Neuronal stem cell (in vitro differentiated cells): ENCODE measurements at regions not wholly inside any gene's neighbourhood (a gene's known extent, or its start where the extent isn't known, plus 50 kb on each side); places are given as distances from the start of the nearest gene placed in this dataset.

Experiments
- DNase-seq: peaks from one replicate; pipeline ENCODE4 v3.0.0-alpha.2; 2013; ENCODE audit warnings: low spot score
- H2AFZ ChIP-seq: one replicate; pipeline ENCODE4 v1.6.1; 2013; ENCODE audit warnings: mild to moderate bottlenecking, low read length, inconsistent platforms
- H2AK5ac ChIP-seq: 2 replicates; pipeline ENCODE4 v1.6.1; 2013; ENCODE audit warnings: low read depth, mild to moderate bottlenecking, inconsistent platforms, low read length, moderate library complexity, mixed read lengths
- H2BK120ac ChIP-seq: 2 replicates; pipeline ENCODE4 v1.6.1; 2013; ENCODE audit warnings: low read depth, mild to moderate bottlenecking, inconsistent platforms, low read length, moderate library complexity, mixed read lengths
- H2BK12ac ChIP-seq: one replicate; pipeline ENCODE4 v1.6.1; 2013; ENCODE audit warnings: low read length, inconsistent platforms
- H2BK15ac ChIP-seq: 2 replicates; pipeline ENCODE4 v1.6.1; 2013; ENCODE audit warnings: mild to moderate bottlenecking, low read length, inconsistent platforms, mixed read lengths
- H2BK5ac ChIP-seq: one replicate; pipeline ENCODE4 v1.6.1; 2013; ENCODE audit warnings: inconsistent platforms, mild to moderate bottlenecking, low read length, moderate library complexity
- H3K14ac ChIP-seq: one replicate; pipeline ENCODE4 v1.6.1; 2013; ENCODE audit warnings: low read length, inconsistent platforms
- H3K18ac ChIP-seq: 2 replicates; pipeline ENCODE4 v1.6.1; 2013; ENCODE audit warnings: low read length, inconsistent platforms
- H3K23ac ChIP-seq: 2 replicates; pipeline ENCODE4 v1.6.1; 2013; ENCODE audit warnings: low read depth, mild to moderate bottlenecking, mixed read lengths, low read length, inconsistent platforms; ENCODE audit not compliant: poor library complexity
- H3K27ac ChIP-seq: replicated peaks from 3 replicates; pipeline ENCODE4 v1.5.1; 2013; ENCODE audit warnings: low read length, inconsistent platforms
- H3K27me3 ChIP-seq, 3 experiments: 2 replicates each; pipeline ENCODE4 v1.6.1; 2013; ENCODE audit warnings: low read length in 3 of 3, mild to moderate bottlenecking in 2 of 3, inconsistent platforms in 1 of 3, low read depth in 1 of 3, mixed read lengths in 1 of 3, moderate library complexity in 1 of 3; ENCODE audit not compliant: control insufficient read depth in 3 of 3, insufficient read depth in 3 of 3
- H3K36me3 ChIP-seq, 2 donors: replicated peaks in 1 of 2; 2 replicates each; pipeline ENCODE4 v1.6.1; 2013; ENCODE audit warnings: low read length in 2 of 2; ENCODE audit not compliant: control insufficient read depth in 2 of 2, insufficient read depth in 2 of 2
- H3K4ac ChIP-seq: 2 replicates; pipeline ENCODE4 v1.6.1; 2013; ENCODE audit warnings: inconsistent platforms, mild to moderate bottlenecking, low read length, moderate library complexity
- H3K4me1 ChIP-seq, 2 donors: 1 replicate in 1 of 2; 2 replicates in 1 of 2; pipeline ENCODE4 v1.6.1; 2013; ENCODE audit warnings: low read length in 2 of 2, low read depth in 1 of 2; ENCODE audit not compliant: control insufficient read depth in 2 of 2, insufficient read depth in 1 of 2
- H3K4me2 ChIP-seq: one replicate; pipeline ENCODE4 v1.6.1; 2013; ENCODE audit warnings: mild to moderate bottlenecking, low read length, inconsistent platforms; ENCODE audit not compliant: insufficient read depth, poor library complexity, severe bottlenecking
- H3K4me3 ChIP-seq, 2 donors: 2 replicates each; pipeline ENCODE4 v1.5.1; 2013; ENCODE audit warnings: low read length in 2 of 2, mild to moderate bottlenecking in 2 of 2, inconsistent platforms in 1 of 2, moderate library complexity in 1 of 2
- H3K79me1 ChIP-seq: one replicate; pipeline ENCODE4 v1.6.1; 2013; ENCODE audit warnings: low read depth, mild to moderate bottlenecking, inconsistent platforms, low read length, moderate library complexity
- H3K9ac ChIP-seq: one replicate; pipeline ENCODE4 v1.6.1; 2013; ENCODE audit warnings: mild to moderate bottlenecking, low read depth, low read length, inconsistent platforms; ENCODE audit not compliant: poor library complexity
- H3K9me3 ChIP-seq, 2 donors: replicated peaks in 1 of 2; 2 replicates each; pipeline versions ENCODE3 to v1.6.1; 2013; ENCODE audit warnings: low read length in 2 of 2, mild to moderate bottlenecking in 2 of 2, inconsistent platforms in 1 of 2, low read depth in 1 of 2, mixed read lengths in 1 of 2, moderate library complexity in 1 of 2; ENCODE audit not compliant: control insufficient read depth in 2 of 2, insufficient read depth in 1 of 2
- H4K8ac ChIP-seq: one replicate; pipeline ENCODE4 v1.6.1; 2013; ENCODE audit warnings: low read depth, mild to moderate bottlenecking, inconsistent platforms, low read length, moderate library complexity
- H4K91ac ChIP-seq: one replicate; pipeline ENCODE4 v1.6.1; 2013; ENCODE audit warnings: low read length, low read depth, mild to moderate bottlenecking, inconsistent platforms; ENCODE audit not compliant: poor library complexity
- WGBS, 2 donors: extraction: QIAGEN DNeasy Blood & Tissue Kit; methylation state at CpG; one replicate each; pipeline ENCODE4 v1.1.7; 2013; ENCODE audit warnings: missing lambda C conversion rate in 2 of 2, mixed read lengths in 1 of 2; ENCODE audit not compliant: insufficient read length in 2 of 2, insufficient replicate concordance in 1 of 2; ENCODE audit errors: extremely low coverage in 2 of 2; 5-methylcytosine and 5-hydroxymethylcytosine counted together

DNA sequence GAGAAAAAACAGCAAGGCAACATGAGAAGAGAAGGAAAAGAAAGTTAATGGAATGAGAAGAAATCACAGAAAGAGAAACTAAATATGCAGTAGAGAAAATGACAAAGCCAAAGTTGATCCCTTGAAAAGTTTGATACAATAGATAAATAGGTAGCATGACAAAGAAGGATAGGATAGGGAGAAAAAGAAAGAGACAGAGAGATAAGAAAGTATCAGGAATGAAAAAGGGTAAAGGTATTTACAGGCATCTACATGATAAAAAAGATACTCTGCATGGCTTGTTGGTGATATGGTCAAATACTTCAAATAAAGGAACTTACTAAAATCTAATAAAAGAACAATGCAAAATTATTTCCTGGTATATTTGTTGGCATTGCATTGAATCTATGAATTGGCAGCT is 185.5 kb upstream of the TECRL start:
- H3K14ac ChIP-seq, result no peak overlapping the region
- no peak overlapping the region for H2BK120ac ChIP-seq

DNA sequence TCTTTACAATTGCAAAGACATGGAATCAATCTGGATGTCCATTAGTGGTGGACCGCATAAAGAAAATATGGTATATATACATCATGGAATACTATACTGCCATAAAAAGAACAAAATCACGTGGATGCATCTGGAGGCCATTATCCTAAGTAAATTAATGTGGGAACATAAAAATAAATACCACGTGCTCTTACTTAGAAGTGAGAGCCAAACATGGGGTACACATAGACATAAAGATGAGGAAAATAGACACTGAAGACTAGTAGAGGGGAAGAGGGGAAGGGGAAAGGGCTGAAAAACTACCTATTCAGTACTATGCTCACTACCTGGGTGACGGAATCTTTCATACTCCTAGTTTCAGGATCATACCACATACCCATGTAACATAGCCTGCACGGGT is 179.3 kb upstream of the TECRL start:
- H3K9ac ChIP-seq, result no peak overlapping the region
- H3K27me3 ChIP-seq, result no peaks in the 10 kb centered on the region
- H4K8ac ChIP-seq, result no peak overlapping the region
- no peaks in the 10 kb centered on the region for H3K36me3 ChIP-seq
- H3K4me2 ChIP-seq, result no peak overlapping the region
- H2BK120ac ChIP-seq, result no peak overlapping the region
- no peak overlapping the region for H2AFZ ChIP-seq
- H3K23ac ChIP-seq, result no peak overlapping the region
- DNase-seq, result no peak
- H3K14ac ChIP-seq, result no peak overlapping the region
- no peak overlapping the region for H2AK5ac ChIP-seq
- WGBS, 2 donors, result no CpG with 5 or more reads among the region's 5 CpGs
- H3K4me3 ChIP-seq, result no peak overlapping the region
- no peak overlapping the region for H3K4ac ChIP-seq
- no peaks in the 10 kb centered on the region for H3K9me3 ChIP-seq
- H2BK12ac ChIP-seq, result no peak overlapping the region
- H2BK15ac ChIP-seq, result no peak overlapping the region
- H4K91ac ChIP-seq, result no peak overlapping the region
- H3K18ac ChIP-seq, result no peak overlapping the region
- H2BK5ac ChIP-seq, result no peak overlapping the region
- H3K4me1 ChIP-seq, result peaks cover 2 to 3% of the 10 kb centered on the region in 2 donors
- H3K27ac ChIP-seq, result no peak overlapping the region
- H3K79me1 ChIP-seq, result no peaks in the 10 kb centered on the region

More for the DNA sequence above, 185.5 kb upstream of the TECRL start:
- H3K36me3 ChIP-seq, result no peaks in the 10 kb centered on the region
- DNase-seq, result no peak
- no peaks in the 10 kb centered on the region for H3K79me1 ChIP-seq
- no peak overlapping the region for H3K18ac ChIP-seq
- no peaks in the 10 kb centered on the region for H3K9me3 ChIP-seq
- no peak overlapping the region for H3K4me2 ChIP-seq
- no peak overlapping the region for H3K23ac ChIP-seq
- no peak overlapping the region for H2BK12ac ChIP-seq
- no peaks in the 10 kb centered on the region for H3K4me1 ChIP-seq
- no peaks in the 10 kb centered on the region for H3K27me3 ChIP-seq
- H2AK5ac ChIP-seq, result no peak overlapping the region
- H3K4ac ChIP-seq, result no peak overlapping the region
- H4K91ac ChIP-seq, result no peak overlapping the region
- H2BK15ac ChIP-seq, result no peak overlapping the region
- H3K9ac ChIP-seq, result no peak overlapping the region
- no peak overlapping the region for H3K4me3 ChIP-seq
- H4K8ac ChIP-seq, result no peak overlapping the region
- H3K27ac ChIP-seq, result no peak overlapping the region
- no peak overlapping the region for H2BK5ac ChIP-seq
- H2AFZ ChIP-seq, result no peak overlapping the region

DNA sequence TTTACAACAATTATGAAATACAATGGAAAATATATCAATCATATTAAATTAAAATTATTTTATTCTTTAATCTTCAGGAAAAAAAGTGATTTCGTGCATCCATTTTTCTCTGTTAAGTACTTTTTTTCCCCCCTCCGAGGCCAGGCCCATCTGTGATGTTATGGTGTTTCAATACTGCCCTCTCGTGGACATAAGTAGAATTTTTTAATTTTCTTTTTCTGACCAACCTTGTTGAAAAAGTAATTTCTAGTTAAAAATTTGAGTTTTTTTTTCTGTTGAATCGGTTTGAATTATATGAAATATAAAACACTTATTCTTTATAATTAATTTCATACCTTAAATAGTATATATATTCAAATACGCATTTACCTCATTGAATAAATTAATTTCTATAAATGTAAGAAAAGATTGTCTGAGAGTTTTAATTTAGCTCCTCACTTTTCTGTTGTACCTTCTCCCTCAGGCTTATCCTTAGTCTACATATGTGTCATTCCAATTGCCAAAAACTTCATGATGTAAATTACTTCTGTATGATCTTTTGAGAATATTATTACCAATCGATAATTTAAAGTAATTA is 175.8 kb upstream of the TECRL start:
- H2BK5ac ChIP-seq, result no peak overlapping the region
- H3K14ac ChIP-seq, result no peak overlapping the region
- no peak overlapping the region for H3K4ac ChIP-seq
- H3K23ac ChIP-seq, result no peak overlapping the region
- H2BK12ac ChIP-seq, result no peak overlapping the region
- no peak overlapping the region for H4K8ac ChIP-seq
- H2BK15ac ChIP-seq, result no peak overlapping the region
- no peak overlapping the region for H4K91ac ChIP-seq
- no CpG with 5 or more reads among the region's 6 CpGs for WGBS, 2 donors
- no peak overlapping the region for H2BK120ac ChIP-seq
- H2AK5ac ChIP-seq, result no peak overlapping the region
- H2AFZ ChIP-seq, result no peak overlapping the region
- no peak overlapping the region for H3K9ac ChIP-seq
- no peak overlapping the region for H3K18ac ChIP-seq
- no peak overlapping the region for H3K4me3 ChIP-seq
- no peaks in the 10 kb centered on the region for H3K36me3 ChIP-seq
- DNase-seq, result peak; percentile 29
- no peaks in the 10 kb centered on the region for H3K9me3 ChIP-seq
- no peaks in the 10 kb centered on the region for H3K79me1 ChIP-seq
- no peak overlapping the region for H3K27ac ChIP-seq
- H3K4me1 ChIP-seq, result peaks cover 2 to 5% of the 10 kb centered on the region in 2 donors
- H3K27me3 ChIP-seq, result no peaks in the 10 kb centered on the region
- no peak overlapping the region for H3K4me2 ChIP-seq

DNA sequence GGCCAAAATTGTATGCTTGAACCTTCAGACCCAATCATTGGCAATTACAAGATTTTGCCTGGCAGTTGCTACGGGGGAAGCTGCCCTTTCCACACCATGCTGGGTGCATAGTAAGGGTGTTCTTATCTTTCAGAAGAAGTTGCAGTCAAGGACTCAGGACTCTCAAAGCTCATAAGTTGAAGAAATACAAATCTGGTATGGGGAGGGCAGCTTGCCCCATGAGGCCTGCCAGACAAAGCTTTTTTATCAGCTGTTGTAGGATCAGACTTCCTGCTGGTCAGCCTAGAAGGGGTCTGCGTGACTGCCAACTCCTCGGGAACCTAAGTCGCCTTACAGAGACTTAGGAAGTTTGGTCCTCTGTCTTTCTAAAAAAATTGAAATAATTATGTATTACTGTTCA is 174.9 kb upstream of the TECRL start:
- WGBS, 2 donors, result no CpG with 5 or more reads among the region's 4 CpGs
- DNase-seq, result no peak
- no peak overlapping the region for H4K91ac ChIP-seq
- peak overlapping the region; percentile 12 for H3K27ac ChIP-seq
- H3K4me1 ChIP-seq, result peaks cover 2 to 5% of the 10 kb centered on the region in 2 donors
- no peak overlapping the region for H3K14ac ChIP-seq
- H3K4me3 ChIP-seq, result no peak overlapping the region
- no peak overlapping the region for H2BK15ac ChIP-seq
- peak overlapping the region; percentile 51 for H2AFZ ChIP-seq
- H3K9ac ChIP-seq, result no peak overlapping the region
- no peak overlapping the region for H2BK120ac ChIP-seq
- H4K8ac ChIP-seq, result no peak overlapping the region
- peak overlapping the region; percentile 57 for H3K18ac ChIP-seq
- no peak overlapping the region for H3K4me2 ChIP-seq
- H2AK5ac ChIP-seq, result no peak overlapping the region
- peaks cover 0 to 2% of the 10 kb centered on the region in 2 donors for H3K9me3 ChIP-seq
- H2BK12ac ChIP-seq, result peak overlapping the region; percentile 22
- no peaks in the 10 kb centered on the region for H3K27me3 ChIP-seq
- no peak overlapping the region for H3K4ac ChIP-seq
- no peaks in the 10 kb centered on the region for H3K36me3 ChIP-seq
- no peaks in the 10 kb centered on the region for H3K79me1 ChIP-seq
- peak overlapping the region; percentile 39 for H2BK5ac ChIP-seq
- no peak overlapping the region for H3K23ac ChIP-seq
